Spinal cord (tissue), 9 donors: ENCODE measurements at regions not wholly inside any gene's neighbourhood (a gene's known extent, or its start where the extent isn't known, plus 50 kb on each side); places are given as distances from the start of the nearest gene placed in this dataset.
A peak's percentile ranks its signal among the peaks of the same experiment; 100 is the strongest.

Experiments used
- DNase-seq, 6 donors: peaks; one replicate each; pipeline versions ENCODE4 v3.0.0 to v3.0.0-alpha.2; 2013 to 2015; ENCODE audit warnings: low spot score in 6 of 6, low read depth in 4 of 6
- H3K27ac ChIP-seq: one replicate; pipeline ENCODE4 v1.5.1; 2013; ENCODE audit warnings: low read depth, low read length, control low read depth
- H3K27me3 ChIP-seq: one replicate; pipeline ENCODE4 v1.6.1; 2013; ENCODE audit warnings: low read length; ENCODE audit not compliant: control insufficient read depth, insufficient read depth
- H3K36me3 ChIP-seq: one replicate; pipeline ENCODE4 v1.6.1; 2013; ENCODE audit warnings: low read length; ENCODE audit not compliant: control insufficient read depth, insufficient read depth
- H3K4me1 ChIP-seq: one replicate; pipeline ENCODE4 v1.6.1; 2013; ENCODE audit warnings: low read length; ENCODE audit not compliant: control insufficient read depth, insufficient read depth
- H3K4me3 ChIP-seq: one replicate; pipeline ENCODE4 v1.5.1; 2013; ENCODE audit warnings: low read depth, low read length, control low read depth
- H3K9me3 ChIP-seq: one replicate; pipeline ENCODE4 v1.6.1; 2013; ENCODE audit warnings: low read length; ENCODE audit not compliant: control insufficient read depth, insufficient read depth
- WGBS: methylation state at CpG from one replicate; pipeline ENCODE4 v1.1.5; 2013; ENCODE audit warnings: missing lambda C conversion rate; ENCODE audit not compliant: insufficient coverage; 5-methylcytosine and 5-hydroxymethylcytosine counted together
- donor health status: healthy.

DNA sequence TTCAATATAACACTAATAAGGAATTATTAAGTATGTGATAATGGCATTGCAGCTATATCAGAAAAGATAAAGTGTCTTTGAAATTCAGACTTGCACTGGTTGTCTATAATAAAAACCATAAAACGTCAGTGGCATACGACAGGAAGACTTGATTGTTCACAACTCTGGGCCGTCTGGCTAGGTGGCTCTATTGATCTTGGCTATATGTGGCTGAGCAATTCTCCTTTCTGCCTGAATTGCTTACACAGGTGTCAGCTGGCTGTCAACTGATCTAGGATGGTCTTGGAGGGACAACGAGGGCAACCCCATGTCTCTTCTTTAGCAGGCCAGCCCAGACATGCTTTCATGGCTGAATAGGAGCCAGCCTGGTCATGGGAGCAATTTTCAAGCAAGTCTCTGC is 359.1 kb downstream of the QKI start:
- no peaks in the 10 kb centered on the region for H3K9me3 ChIP-seq
- no peak overlapping the region for H3K4me3 ChIP-seq
- H3K27me3 ChIP-seq, result no peaks in the 10 kb centered on the region
- no peaks in the 10 kb centered on the region for H3K36me3 ChIP-seq
- 89% methylated on average over 4 of the region's 4 CpGs for WGBS
- H3K4me1 ChIP-seq, result peaks cover 4% of the 10 kb centered on the region
- H3K27ac ChIP-seq, result no peak overlapping the region
- no peak for DNase-seq

DNA sequence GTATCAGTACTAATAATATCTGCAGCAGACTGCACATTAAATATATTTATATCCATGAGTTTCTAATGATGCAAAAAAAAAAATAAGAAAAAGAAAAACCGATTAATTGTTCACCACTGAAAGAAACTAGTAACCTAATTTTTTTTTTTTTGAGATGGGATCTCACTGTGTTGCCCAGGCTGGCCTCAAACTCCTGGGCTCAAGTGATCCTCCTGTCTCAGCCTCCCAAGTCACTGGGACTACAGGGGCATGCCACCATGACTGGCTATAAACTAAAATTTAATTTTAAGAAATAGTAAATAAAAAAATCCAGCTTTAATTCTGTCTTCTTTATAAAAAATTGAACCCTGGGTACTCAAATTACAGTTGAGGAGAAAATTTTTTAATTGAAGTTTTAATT is 358.2 kb downstream of the QKI start:
- DNase-seq, result no peak
- Histone ChIP-seq H3K36me3 (no peaks in the 10 kb centered on the region), H3K4me1 (no peaks in the 10 kb centered on the region), H3K9me3 (no peaks in the 10 kb centered on the region), H3K27ac (no peak overlapping the region), H3K27me3 (no peaks in the 10 kb centered on the region), H3K4me3 (no peak overlapping the region)
- WGBS, result no CpG with 5 or more reads among the region's 1 CpG

DNA sequence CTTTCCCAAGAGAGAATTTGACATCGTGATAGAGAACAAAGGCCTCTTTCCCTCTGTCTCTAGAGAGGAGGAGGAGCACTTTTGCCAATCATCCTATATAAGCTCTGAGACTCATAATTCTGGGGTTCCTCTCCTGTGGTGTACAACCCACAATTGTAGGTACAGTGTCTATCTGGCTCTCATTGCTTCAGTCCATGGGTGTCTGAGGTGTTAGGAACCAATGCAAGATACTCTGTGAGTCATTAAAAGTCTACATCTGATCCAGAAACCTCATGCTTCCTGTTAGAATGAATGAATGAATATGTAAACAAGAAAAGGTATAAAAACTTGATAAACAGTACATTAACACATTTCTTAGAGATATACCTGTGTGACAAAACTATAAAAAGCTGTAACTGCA is 356.7 kb downstream of the QKI start:
- no peaks in the 10 kb centered on the region for H3K4me1 ChIP-seq
- H3K27ac ChIP-seq, result no peak overlapping the region
- H3K4me3 ChIP-seq, result no peak overlapping the region
- no peak for DNase-seq
- no peaks in the 10 kb centered on the region for H3K36me3 ChIP-seq
- H3K27me3 ChIP-seq, result no peaks in the 10 kb centered on the region
- H3K9me3 ChIP-seq, result no peaks in the 10 kb centered on the region
- no CpG with 5 or more reads among the region's 1 CpG for WGBS

DNA sequence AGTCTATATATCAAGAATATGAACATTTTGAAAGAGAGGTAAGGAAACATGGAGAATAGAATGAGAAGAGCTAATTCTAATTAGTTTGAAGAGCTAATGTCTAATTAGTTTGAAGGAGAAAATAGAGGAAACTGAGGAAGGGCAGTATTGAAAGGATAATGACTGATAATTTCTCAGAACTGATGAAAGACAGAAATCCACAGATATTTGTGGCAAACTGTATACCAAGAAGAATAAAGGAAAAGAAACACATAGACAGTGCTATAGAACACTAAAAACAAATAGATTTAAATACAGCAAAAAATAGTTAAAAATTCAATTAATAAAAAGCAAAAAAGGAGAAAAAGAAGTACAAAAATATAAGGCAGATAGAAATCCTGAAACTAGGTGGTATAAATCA is 354.4 kb downstream of the QKI start:
- H3K4me1 ChIP-seq, result no peaks in the 10 kb centered on the region
- no peaks in the 10 kb centered on the region for H3K27me3 ChIP-seq
- no peak overlapping the region for H3K4me3 ChIP-seq
- no peaks in the 10 kb centered on the region for H3K36me3 ChIP-seq
- no peak for DNase-seq
- no peaks in the 10 kb centered on the region for H3K9me3 ChIP-seq
- H3K27ac ChIP-seq, result no peak overlapping the region

DNA sequence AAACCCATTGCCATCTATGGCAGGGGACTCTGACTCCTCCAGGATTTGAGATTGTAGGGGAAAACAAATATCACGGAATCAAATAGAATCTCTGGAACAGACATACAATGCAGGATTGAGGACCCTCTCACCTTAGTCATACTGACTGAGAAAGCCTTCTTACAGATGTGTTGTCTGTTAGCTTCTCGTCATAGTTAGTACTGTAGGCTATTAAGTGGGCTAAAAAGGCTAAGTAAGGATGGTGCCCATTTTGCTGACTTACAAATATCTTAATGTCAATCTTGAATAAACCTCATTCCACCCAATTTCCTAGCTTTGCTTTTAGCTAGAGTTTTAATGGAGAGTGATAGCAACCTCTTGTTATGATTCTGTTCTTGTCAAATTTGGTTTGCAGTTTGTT is 352.4 kb downstream of the QKI start:
- no CpG with 5 or more reads among the region's 2 CpGs for WGBS
- H3K4me3 ChIP-seq, result no peak overlapping the region
- DNase-seq, result no peak

DNA sequence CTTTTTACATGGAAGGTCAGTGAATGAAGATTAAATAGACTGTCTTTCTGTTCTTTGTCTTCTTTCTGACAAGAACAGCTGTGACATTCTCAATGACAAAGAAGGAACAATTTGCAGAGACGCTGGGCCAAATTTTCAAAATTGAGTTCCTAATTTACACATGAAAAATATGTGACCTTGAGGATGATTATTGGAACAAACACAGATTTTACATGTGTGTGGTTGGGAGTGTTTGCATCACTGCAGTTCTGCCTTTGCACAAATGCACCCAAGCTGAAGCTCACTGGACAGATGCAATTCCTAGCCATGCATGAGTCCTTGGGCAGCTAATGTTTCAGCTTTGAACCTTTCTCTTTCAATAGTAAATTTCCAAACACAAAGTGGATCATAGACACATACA is 350.8 kb downstream of the QKI start:
- H3K36me3 ChIP-seq, result no peaks in the 10 kb centered on the region
- H3K4me1 ChIP-seq, result no peaks in the 10 kb centered on the region
- no peaks in the 10 kb centered on the region for H3K9me3 ChIP-seq
- H3K27me3 ChIP-seq, result no peaks in the 10 kb centered on the region
- peak overlapping the region; percentile 37 for H3K27ac ChIP-seq
- H3K4me3 ChIP-seq, result no peak overlapping the region
- WGBS, result no CpG with 5 or more reads among the region's 1 CpG
- DNase-seq, result peak in 1 of 6 donors; percentile 40

More for the DNA sequence above, 352.4 kb downstream of the QKI start:
- no peak overlapping the region for H3K27ac ChIP-seq
- no peaks in the 10 kb centered on the region for H3K27me3 ChIP-seq
- no peaks in the 10 kb centered on the region for H3K4me1 ChIP-seq
- no peaks in the 10 kb centered on the region for H3K9me3 ChIP-seq
- H3K36me3 ChIP-seq, result no peaks in the 10 kb centered on the region

DNA sequence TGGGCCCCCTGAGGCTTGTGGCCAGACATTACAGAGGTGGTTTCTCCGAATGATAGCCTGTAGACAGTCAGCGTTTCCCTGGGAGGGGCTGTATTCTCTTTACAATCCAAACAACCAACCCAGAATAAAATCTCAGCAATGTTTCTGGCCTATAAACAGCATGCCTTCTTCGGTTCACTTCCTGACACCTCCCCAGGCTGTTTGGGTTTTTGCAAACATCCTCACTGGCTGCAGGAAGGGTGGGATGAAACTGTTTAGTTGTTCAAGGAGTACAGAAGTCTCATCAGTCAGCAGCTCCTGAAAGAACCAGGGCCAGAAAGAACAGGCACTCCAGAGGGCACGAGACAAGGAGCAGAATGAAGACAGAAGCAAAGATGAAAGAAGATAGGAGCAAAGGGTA is 350.0 kb downstream of the QKI start:
- H3K9me3 ChIP-seq, result no peaks in the 10 kb centered on the region
- H3K4me3 ChIP-seq, result no peak overlapping the region
- no peaks in the 10 kb centered on the region for H3K36me3 ChIP-seq
- H3K4me1 ChIP-seq, result no peaks in the 10 kb centered on the region
- peak overlapping the region; percentile 37 for H3K27ac ChIP-seq
- 21% methylated on average over 2 of the region's 4 CpGs for WGBS
- DNase-seq, result peak in 2 of 6 donors; percentile 31 to 49
- no peaks in the 10 kb centered on the region for H3K27me3 ChIP-seq

DNA sequence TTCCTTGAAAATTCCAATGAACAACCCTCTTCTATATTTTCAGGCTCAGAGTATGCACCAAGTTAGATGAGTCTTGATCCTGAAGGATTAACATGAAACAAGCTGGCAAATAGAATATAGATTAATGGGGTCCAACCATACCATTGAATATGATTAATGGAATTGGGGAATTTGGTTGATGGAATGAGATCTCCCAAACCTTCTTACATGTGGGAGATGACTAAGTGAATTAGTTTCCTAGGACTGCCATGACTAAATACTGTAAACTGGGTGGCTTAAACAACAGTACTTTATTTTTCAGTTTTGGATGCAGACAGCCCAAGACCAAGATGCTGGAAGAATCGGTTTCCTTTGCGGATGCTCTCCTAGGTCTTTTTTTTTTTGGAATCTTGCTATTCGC is 347.0 kb downstream of the QKI start:
- H3K36me3 ChIP-seq, result no peaks in the 10 kb centered on the region
- H3K9me3 ChIP-seq, result no peaks in the 10 kb centered on the region
- H3K4me1 ChIP-seq, result no peaks in the 10 kb centered on the region
- no peak overlapping the region for H3K27ac ChIP-seq
- H3K4me3 ChIP-seq, result no peak overlapping the region
- no peaks in the 10 kb centered on the region for H3K27me3 ChIP-seq
- DNase-seq, result no peak
- WGBS, result 82% methylated on average over 3 of the region's 3 CpGs

DNA sequence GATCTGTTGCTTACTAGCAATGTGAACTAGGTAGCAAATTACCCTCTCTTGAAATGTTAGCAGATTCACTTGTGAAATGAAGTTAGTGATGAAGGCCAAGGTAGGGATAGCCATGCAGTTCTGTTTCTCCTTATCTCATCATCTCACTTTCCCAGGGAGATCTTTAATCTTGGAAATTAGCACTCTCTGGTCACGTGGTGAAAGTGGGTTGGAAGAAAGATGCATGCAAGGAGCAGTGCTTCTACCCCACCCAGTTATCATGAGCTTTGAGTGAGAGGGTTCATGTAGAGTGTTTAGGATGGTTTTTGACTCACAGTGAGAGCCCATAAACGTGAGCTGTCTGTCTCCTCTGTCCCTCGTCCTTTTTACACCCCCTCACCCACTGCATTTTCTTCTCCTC is 346.3 kb downstream of the QKI start:
- H3K9me3 ChIP-seq, result no peaks in the 10 kb centered on the region
- no peak for DNase-seq
- H3K36me3 ChIP-seq, result no peaks in the 10 kb centered on the region
- no CpG with 5 or more reads among the region's 3 CpGs for WGBS
- H3K4me1 ChIP-seq, result no peaks in the 10 kb centered on the region
- no peak overlapping the region for H3K27ac ChIP-seq
- no peak overlapping the region for H3K4me3 ChIP-seq
- no peaks in the 10 kb centered on the region for H3K27me3 ChIP-seq

DNA sequence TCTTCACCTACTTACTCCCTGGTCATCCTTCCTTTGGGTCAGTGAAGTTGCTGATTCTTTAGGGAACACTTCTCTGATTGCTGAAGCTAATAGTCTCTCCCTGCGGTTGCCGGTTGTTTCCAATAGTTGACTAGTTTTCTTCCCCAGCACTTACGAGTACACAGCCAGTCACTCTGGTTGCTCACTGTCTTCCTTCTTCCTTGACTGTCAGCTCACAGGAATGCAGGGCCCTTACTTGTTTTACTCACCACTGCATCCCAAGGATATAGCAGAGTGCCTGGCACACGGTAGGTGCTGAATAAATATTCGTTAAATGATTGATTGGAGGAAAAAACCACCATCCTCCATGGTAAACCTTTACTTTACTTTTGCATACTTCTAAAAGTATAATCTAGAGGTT is 345.0 kb downstream of the QKI start:
- no peak overlapping the region for H3K27ac ChIP-seq
- no peaks in the 10 kb centered on the region for H3K9me3 ChIP-seq
- H3K4me1 ChIP-seq, result no peaks in the 10 kb centered on the region
- H3K27me3 ChIP-seq, result no peaks in the 10 kb centered on the region
- 95% methylated on average over 3 of the region's 5 CpGs for WGBS
- DNase-seq, result no peak
- H3K4me3 ChIP-seq, result no peak overlapping the region
- no peaks in the 10 kb centered on the region for H3K36me3 ChIP-seq

DNA sequence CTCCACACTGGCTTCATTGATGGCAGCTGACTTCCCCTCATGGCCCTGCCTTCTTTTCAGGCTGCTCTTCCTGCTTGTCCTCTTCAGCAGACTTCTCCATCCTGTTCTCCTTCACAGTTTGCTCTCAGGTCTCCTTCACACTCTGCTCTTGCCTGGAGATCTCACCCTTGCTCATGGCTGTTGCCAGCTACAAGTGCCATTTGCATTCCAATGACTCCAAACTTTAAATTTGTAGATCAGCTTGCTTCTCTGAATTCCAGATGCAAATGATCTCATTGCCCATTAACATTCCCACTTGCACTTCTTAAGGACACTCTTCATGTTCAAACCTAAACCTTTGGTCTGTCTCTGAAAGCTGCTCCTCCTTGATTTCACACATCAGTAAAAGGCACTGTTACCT is 343.0 kb downstream of the QKI start:
- Histone ChIP-seq H3K4me1 (no peaks in the 10 kb centered on the region), H3K27ac (no peak overlapping the region), H3K27me3 (no peaks in the 10 kb centered on the region), H3K9me3 (no peaks in the 10 kb centered on the region), H3K4me3 (no peak overlapping the region), H3K36me3 (no peaks in the 10 kb centered on the region)
- no peak for DNase-seq
